Tibial nerve (tissue), 3 donors: ENCODE measurements at regions not wholly inside any gene's neighbourhood (a gene's known extent, or its start where the extent isn't known, plus 50 kb on each side); places are given as distances from the start of the nearest gene placed in this dataset.

Experiments
- POLR2A ChIP-seq, 2 donors: fragments of 450-650 bp; IDR thresholded peaks; one replicate each; pipeline ENCODE4 v1.6.1; 2017; ENCODE audit warnings: antibody characterized with exemption in 2 of 2, mild to moderate bottlenecking in 2 of 2, moderate library complexity in 2 of 2
- TF ChIP-seq, protein P1 (sequence below), 5 experiments: fragments of 200-600 bp in 3 of 5; fragments of 450-650 bp in 2 of 5; sonication (generic) in 3 of 5; IDR thresholded peaks; one replicate each; pipeline ENCODE4 v1.5.1; 2016 to 2019; ENCODE audit warnings: antibody characterized with exemption in 5 of 5, mild to moderate bottlenecking in 3 of 5, moderate library complexity in 2 of 5

DNA sequence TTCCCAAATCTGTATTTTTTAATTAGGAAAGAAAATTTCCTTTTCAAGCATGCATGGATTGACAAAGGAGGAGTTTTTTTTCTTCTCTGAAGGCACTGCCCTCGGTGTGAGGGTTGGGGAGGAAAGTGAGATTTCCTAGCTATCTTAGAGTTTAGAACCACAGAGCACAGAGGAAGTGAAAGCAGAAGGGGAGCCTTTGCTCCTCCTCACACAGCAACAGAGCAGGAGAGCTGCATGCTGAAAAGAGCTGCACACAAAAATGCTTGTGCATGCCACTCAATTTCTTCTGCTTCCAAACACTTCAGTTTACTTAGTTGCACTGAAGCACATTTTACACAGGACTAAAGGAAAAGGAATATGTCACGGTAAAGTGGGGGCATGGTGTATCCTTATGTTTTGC is 308.1 kb downstream of the GPATCH2 start:
- no peak for TF ChIP-seq POLR2A (IDR thresholded peaks at IDR 0.05)
- TF ChIP-seq, protein P1, sequence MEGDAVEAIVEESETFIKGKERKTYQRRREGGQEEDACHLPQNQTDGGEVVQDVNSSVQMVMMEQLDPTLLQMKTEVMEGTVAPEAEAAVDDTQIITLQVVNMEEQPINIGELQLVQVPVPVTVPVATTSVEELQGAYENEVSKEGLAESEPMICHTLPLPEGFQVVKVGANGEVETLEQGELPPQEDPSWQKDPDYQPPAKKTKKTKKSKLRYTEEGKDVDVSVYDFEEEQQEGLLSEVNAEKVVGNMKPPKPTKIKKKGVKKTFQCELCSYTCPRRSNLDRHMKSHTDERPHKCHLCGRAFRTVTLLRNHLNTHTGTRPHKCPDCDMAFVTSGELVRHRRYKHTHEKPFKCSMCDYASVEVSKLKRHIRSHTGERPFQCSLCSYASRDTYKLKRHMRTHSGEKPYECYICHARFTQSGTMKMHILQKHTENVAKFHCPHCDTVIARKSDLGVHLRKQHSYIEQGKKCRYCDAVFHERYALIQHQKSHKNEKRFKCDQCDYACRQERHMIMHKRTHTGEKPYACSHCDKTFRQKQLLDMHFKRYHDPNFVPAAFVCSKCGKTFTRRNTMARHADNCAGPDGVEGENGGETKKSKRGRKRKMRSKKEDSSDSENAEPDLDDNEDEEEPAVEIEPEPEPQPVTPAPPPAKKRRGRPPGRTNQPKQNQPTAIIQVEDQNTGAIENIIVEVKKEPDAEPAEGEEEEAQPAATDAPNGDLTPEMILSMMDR (IDR thresholded peaks at IDR 0.05) = no peak
